Neural progenitor cell (in vitro differentiated cells): ENCODE measurements at regions not wholly inside any gene's neighbourhood (a gene's known extent, or its start where the extent isn't known, plus 50 kb on each side); places are given as distances from the start of the nearest gene placed in this dataset.

ENCODE experiments used
- DNase-seq: peaks from one replicate; pipeline ENCODE4 v3.0.0-alpha.2; 2016; ENCODE audit warnings: low spot score
- H2AFZ ChIP-seq: fragments of 200-600 bp; sonication (generic); replicated peaks from 2 replicates; pipeline ENCODE4 v1.6.1; 2016; ENCODE audit warnings: antibody characterized with exemption
- H3F3A ChIP-seq: fragments of 200-600 bp; sonication (generic); 2 replicates; pipeline ENCODE4 v1.6.1; 2016; ENCODE audit warnings: antibody characterized with exemption, low read depth
- H3K27ac ChIP-seq: fragments of 200-600 bp; sonication (generic); 2 replicates; pipeline ENCODE4 v1.5.1; 2016; ENCODE audit warnings: mild to moderate bottlenecking
- H3K27me3 ChIP-seq: fragments of 200-600 bp; sonication (generic); 2 replicates; pipeline ENCODE4 v1.6.1; 2016; ENCODE audit warnings: mild to moderate bottlenecking, moderate library complexity
- H3K36me3 ChIP-seq: fragments of 200-600 bp; sonication (generic); 2 replicates; pipeline ENCODE4 v1.5.1; 2016
- H3K4me1 ChIP-seq: fragments of 200-600 bp; sonication (generic); 2 replicates; pipeline ENCODE4 v1.6.1; 2016; ENCODE audit warnings: mixed run types
- H3K4me2 ChIP-seq: fragments of 200-600 bp; sonication (generic); 2 replicates; pipeline ENCODE4 v1.6.1; 2016
- H3K4me3 ChIP-seq: fragments of 200-600 bp; sonication (generic); 2 replicates; pipeline ENCODE4 v1.5.1; 2016
- H3K79me2 ChIP-seq: fragments of 200-600 bp; sonication (generic); 2 replicates; pipeline ENCODE4 v1.6.1; 2016; ENCODE audit warnings: low read depth
- H3K9ac ChIP-seq: fragments of 200-600 bp; sonication (generic); 2 replicates; pipeline ENCODE4 v1.6.1; 2016
- H3K9me3 ChIP-seq: fragments of 200-600 bp; sonication (generic); 2 replicates; pipeline ENCODE4 v1.5.1; 2016; ENCODE audit warnings: low read depth
- H4K20me1 ChIP-seq: fragments of 200-600 bp; sonication (generic); 2 replicates; pipeline ENCODE4 v1.6.1; 2016; ENCODE audit warnings: low read depth
- H3K27ac Mint-ChIP-seq: 3 replicates; pipeline ENCODE4 v1.8.0; 2021; ENCODE audit warnings: mixed read lengths
- H3K27me3 Mint-ChIP-seq: 2 replicates; pipeline ENCODE4 v1.8.0; 2022; ENCODE audit warnings: low read depth, mild to moderate bottlenecking, inconsistent platforms, moderate library complexity, mixed read lengths; ENCODE audit not compliant: insufficient read depth
- H3K36me3 Mint-ChIP-seq: 3 replicates; pipeline ENCODE4 v1.8.0; 2021; ENCODE audit warnings: mixed read lengths
- H3K4me1 Mint-ChIP-seq: 3 replicates; pipeline ENCODE4 v1.8.0; 2021; ENCODE audit warnings: mixed read lengths
- H3K4me3 Mint-ChIP-seq: 3 replicates; pipeline ENCODE4 v1.8.0; 2021; ENCODE audit warnings: mild to moderate bottlenecking, moderate library complexity, mixed read lengths
- H3K9me3 Mint-ChIP-seq: 3 replicates; pipeline ENCODE4 v1.8.0; 2020; ENCODE audit warnings: mixed read lengths
- CTCF ChIP-seq: fragments of 200-600 bp; sonication (generic); IDR thresholded peaks from 2 replicates; pipeline ENCODE4 v1.5.1; 2017; ENCODE audit warnings: antibody characterized with exemption, mild to moderate bottlenecking
- EZH2 ChIP-seq: fragments of 200-600 bp; sonication (generic); IDR thresholded peaks from 2 replicates; pipeline ENCODE4 v1.6.1; 2017; ENCODE audit warnings: antibody characterized with exemption, mild to moderate bottlenecking, moderate library complexity
- EZH2phosphoT487 ChIP-seq: fragments of 200-600 bp; sonication (generic); IDR thresholded peaks from 2 replicates; pipeline ENCODE4 v1.6.1; 2017; ENCODE audit warnings: antibody characterized with exemption

- no peak overlapping the region for H3K27ac Mint-ChIP-seq
- Histone ChIP-seq H3K4me1 (no peaks in the 10 kb centered on the region), H3K4me3 (no peak overlapping the region), H3K79me2 (no peaks in the 10 kb centered on the region), H3K36me3 (no peaks in the 10 kb centered on the region), H3K9me3 (no peaks in the 10 kb centered on the region), H3K27ac (no peak overlapping the region), H4K20me1 (no peaks in the 10 kb centered on the region), H3F3A (no peaks in the 10 kb centered on the region), H3K9ac (no peak overlapping the region), H3K27me3 (no peaks in the 10 kb centered on the region), H2AFZ (peak overlapping the region; percentile 31), H3K4me2 (no peak overlapping the region)
- TF ChIP-seq CTCF = no peak
- TF ChIP-seq EZH2phosphoT487 = no peak
- no peak for TF ChIP-seq EZH2
- no peaks in the 10 kb centered on the region for H3K36me3 Mint-ChIP-seq
- H3K4me1 Mint-ChIP-seq = no peaks in the 10 kb centered on the region
- no peaks in the 10 kb centered on the region for H3K9me3 Mint-ChIP-seq
- H3K27me3 Mint-ChIP-seq = no peaks in the 10 kb centered on the region
- DNase-seq = no peak
- H3K4me3 Mint-ChIP-seq = no peak overlapping the region
Observed at GRCh38 chr16:77009453-77009852, 181.5 kb upstream of the MON1B start.

- Mint-ChIP-seq H3K4me3 (no peak overlapping the region), H3K27ac (no peak overlapping the region), H3K27me3 (peaks cover 2% of the 10 kb centered on the region), H3K4me1 (no peaks in the 10 kb centered on the region), H3K9me3 (no peaks in the 10 kb centered on the region), H3K36me3 (no peaks in the 10 kb centered on the region)
- no peak overlapping the region for H2AFZ ChIP-seq
- no peak overlapping the region for H3K4me2 ChIP-seq
- no peak overlapping the region for H3K4me3 ChIP-seq
- no peak overlapping the region for H3K27ac ChIP-seq
- no peaks in the 10 kb centered on the region for H3K4me1 ChIP-seq
- no peak overlapping the region for H3K9ac ChIP-seq
- H3F3A ChIP-seq = no peaks in the 10 kb centered on the region
- no peaks in the 10 kb centered on the region for H3K36me3 ChIP-seq
- no peaks in the 10 kb centered on the region for H4K20me1 ChIP-seq
- no peaks in the 10 kb centered on the region for H3K9me3 ChIP-seq
- DNase-seq = no peak
- H3K79me2 ChIP-seq = no peaks in the 10 kb centered on the region
- TF ChIP-seq EZH2 = no peak
- TF ChIP-seq CTCF = no peak
- H3K27me3 ChIP-seq = no peaks in the 10 kb centered on the region
Observed at GRCh38 chr16:77014441-77014840, 176.5 kb upstream of the MON1B start.

- Histone ChIP-seq H3K27ac (no peak overlapping the region), H3K4me1 (no peaks in the 10 kb centered on the region), H3K4me3 (no peak overlapping the region), H3K79me2 (no peaks in the 10 kb centered on the region), H3K27me3 (no peaks in the 10 kb centered on the region), H4K20me1 (no peaks in the 10 kb centered on the region), H3K9ac (no peak overlapping the region), H3K4me2 (no peak overlapping the region), H3K36me3 (no peaks in the 10 kb centered on the region), H3F3A (no peaks in the 10 kb centered on the region), H2AFZ (no peak overlapping the region), H3K9me3 (no peaks in the 10 kb centered on the region)
- no peak overlapping the region for H3K27ac Mint-ChIP-seq
- H3K9me3 Mint-ChIP-seq = no peaks in the 10 kb centered on the region
- DNase-seq = no peak
- no peak for TF ChIP-seq EZH2phosphoT487
- no peak for TF ChIP-seq EZH2
- no peak for TF ChIP-seq CTCF
- peaks cover 3% of the 10 kb centered on the region for H3K4me1 Mint-ChIP-seq
- H3K4me3 Mint-ChIP-seq = no peak overlapping the region
- H3K27me3 Mint-ChIP-seq = no peaks in the 10 kb centered on the region
- H3K36me3 Mint-ChIP-seq = no peaks in the 10 kb centered on the region
Observed at GRCh38 chr16:77030600-77030999, 160.4 kb upstream of the MON1B start.

- Mint-ChIP-seq H3K9me3 (no peaks in the 10 kb centered on the region), H3K4me1 (peaks cover 3% of the 10 kb centered on the region), H3K4me3 (no peak overlapping the region), H3K36me3 (no peaks in the 10 kb centered on the region), H3K27me3 (no peaks in the 10 kb centered on the region), H3K27ac (no peak overlapping the region)
- no peak overlapping the region for H2AFZ ChIP-seq
- H3K4me3 ChIP-seq = no peak overlapping the region
- H3K9ac ChIP-seq = no peak overlapping the region
- no peaks in the 10 kb centered on the region for H3K9me3 ChIP-seq
- DNase-seq = no peak
- H3K27me3 ChIP-seq = no peaks in the 10 kb centered on the region
- H3K4me1 ChIP-seq = no peaks in the 10 kb centered on the region
- TF ChIP-seq EZH2phosphoT487 = no peak
- TF ChIP-seq EZH2 = no peak
- TF ChIP-seq CTCF = no peak
- no peaks in the 10 kb centered on the region for H3K36me3 ChIP-seq
- no peak overlapping the region for H3K27ac ChIP-seq
- H3K4me2 ChIP-seq = no peak overlapping the region
- H3F3A ChIP-seq = no peaks in the 10 kb centered on the region
- H3K79me2 ChIP-seq = no peaks in the 10 kb centered on the region
- no peaks in the 10 kb centered on the region for H4K20me1 ChIP-seq
Observed at GRCh38 chr16:77033516-77033915, 157.5 kb upstream of the MON1B start.
